ENCODE measurements at regions not wholly inside any gene's neighbourhood (a gene's known extent, or its start where the extent isn't known, plus 50 kb on each side); places are given as distances from the start of the nearest gene placed in this dataset.

GRCh38 chr2:107418708-107419107 is 408.0 kb upstream of the RGPD4 start:
- DNase-seq (ENCODE audit: insufficient read length, low spot score) (no peak), FAIRE-seq (no peak)

GRCh38 chr2:107419191-107419590 is 407.5 kb upstream of the RGPD4 start:
- no peak for FAIRE-seq
- DNase-seq (ENCODE audit: insufficient read length, low spot score), result no peak

GRCh38 chr2:107428781-107429180 is 397.9 kb upstream of the RGPD4 start:
- FAIRE-seq, result no peak
- DNase-seq (ENCODE audit: insufficient read length, low spot score), result no peak

GRCh38 chr2:107430006-107430405 is 396.7 kb upstream of the RGPD4 start:
- DNase-seq (ENCODE audit: insufficient read length, low spot score), result no peak
- FAIRE-seq, result no peak

GRCh38 chr2:107430596-107431266 is 396.0 kb upstream of the RGPD4 start:
- FAIRE-seq (no peak), DNase-seq (ENCODE audit: insufficient read length, low spot score) (no peak)

GRCh38 chr2:107436281-107436680 is 390.4 kb upstream of the RGPD4 start:
- DNase-seq (ENCODE audit: insufficient read length, low spot score), result no peak
- no peak for FAIRE-seq

- no peak for FAIRE-seq
- DNase-seq (ENCODE audit: insufficient read length, low spot score), result no peak
These were observed 389.4 kb upstream of the RGPD4 start for GRCh38 chr2:107437265-107437664.

- FAIRE-seq, result no peak
- DNase-seq (ENCODE audit: insufficient read length, low spot score), result no peak
These were observed 388.9 kb upstream of the RGPD4 start for GRCh38 chr2:107437807-107438206.

GRCh38 chr2:107448160-107448559 is 378.5 kb upstream of the RGPD4 start:
- FAIRE-seq, result no peak
- no peak for DNase-seq (ENCODE audit: insufficient read length, low spot score)

GRCh38 chr2:107461301-107461700 is 365.4 kb upstream of the RGPD4 start:
- no peak for FAIRE-seq
- no peak for DNase-seq (ENCODE audit: insufficient read length, low spot score)

GRCh38 chr2:107462181-107462580 is 364.5 kb upstream of the RGPD4 start:
- FAIRE-seq, result no peak
- DNase-seq (ENCODE audit: insufficient read length, low spot score), result no peak

GRCh38 chr2:107466241-107466640 is 360.5 kb upstream of the RGPD4 start:
- no peak for FAIRE-seq
- no peak for DNase-seq (ENCODE audit: insufficient read length, low spot score)

- no peak for FAIRE-seq
- DNase-seq (ENCODE audit: insufficient read length, low spot score), result no peak
These were observed 359.5 kb upstream of the RGPD4 start for GRCh38 chr2:107466984-107467773.

GRCh38 chr2:107469437-107469995 is 357.2 kb upstream of the RGPD4 start:
- no peak for DNase-seq (ENCODE audit: insufficient read length, low spot score)
- FAIRE-seq, result no peak

- DNase-seq (ENCODE audit: insufficient read length, low spot score), result no peak
- no peak for FAIRE-seq
These were observed 353.5 kb upstream of the RGPD4 start for GRCh38 chr2:107473150-107473549.

GRCh38 chr2:107475859-107476258 is 350.8 kb upstream of the RGPD4 start:
- DNase-seq (ENCODE audit: insufficient read length, low spot score) (no peak), FAIRE-seq (no peak)

GRCh38 chr2:107502539-107502938 is 324.2 kb upstream of the RGPD4 start:
- DNase-seq (ENCODE audit: insufficient read length, low spot score) (no peak), FAIRE-seq (no peak)

- no peak for FAIRE-seq
- no peak for DNase-seq (ENCODE audit: insufficient read length, low spot score)
These were observed 314.5 kb upstream of the RGPD4 start for GRCh38 chr2:107511970-107512789.

- no peak for DNase-seq (ENCODE audit: insufficient read length, low spot score)
- no peak for FAIRE-seq
These were observed 301.3 kb upstream of the RGPD4 start for GRCh38 chr2:107525406-107525805.

GRCh38 chr2:107529146-107529545 is 297.5 kb upstream of the RGPD4 start:
- FAIRE-seq (no peak), DNase-seq (ENCODE audit: insufficient read length, low spot score) (no peak)

GRCh38 chr2:107530046-107530445 is 296.6 kb upstream of the RGPD4 start:
- DNase-seq (ENCODE audit: insufficient read length, low spot score), result no peak
- FAIRE-seq, result no peak
